Right lobe of liver (tissue), 4 donors: ENCODE measurements at regions not wholly inside any gene's neighbourhood (a gene's known extent, or its start where the extent isn't known, plus 50 kb on each side); places are given as distances from the start of the nearest gene placed in this dataset.

Experiments used
- CTCF ChIP-seq, 4 donors: fragments of 200-600 bp in 3 of 4; fragments of 450-650 bp in 1 of 4; IDR thresholded peaks; one replicate each; pipeline versions ENCODE4 v1.5.1 to v1.8.0; 2016 to 2022; ENCODE audit warnings: antibody characterized with exemption in 4 of 4, mild to moderate bottlenecking in 2 of 4
- POLR2A ChIP-seq: fragments of 450-650 bp; IDR thresholded peaks from one replicate; pipeline ENCODE4 v1.6.1; 2017; ENCODE audit warnings: antibody characterized with exemption, mild to moderate bottlenecking
- donor health status: DM: no; HTN: no; CAD: no.
- donor health status: DM: no; HTN: no; CAD: no.
- donor health status: DM: no; HTN: yes; CAD: no.

GRCh38 chr1:209029737-209030136 lies 553.8 kb upstream of the CAMK1G start:
- TF ChIP-seq CTCF (IDR thresholded peaks at IDR 0.05) (peak in 2 of 4 donors; percentile 10 to 11), POLR2A (no peak)
